ENCODE measurements at regions not wholly inside any gene's neighbourhood (a gene's known extent, or its start where the extent isn't known, plus 50 kb on each side); places are given as distances from the start of the nearest gene placed in this dataset.
"Not testable (repeated sequence)": the region's sequence is repeated elsewhere in the genome, so short reads cannot be mapped to it uniquely, and the experiment has no call there.

GRCh38 chr5:109630093-109630492, 59.6 kb upstream of the MAN2A1 start:
- peak in 1 of 2 donors; percentile 6 for DNase-seq (ENCODE audit: low read depth in 2 of 2)

GRCh38 chr5:109628591-109628990, 61.1 kb upstream of the MAN2A1 start:
- no peak for DNase-seq (ENCODE audit: low read depth in 2 of 2)

- not testable (repeated sequence) for DNase-seq (ENCODE audit: low read depth in 2 of 2)
These were observed 68.5 kb upstream of the MAN2A1 start for GRCh38 chr5:109621266-109621665.

GRCh38 chr5:109620651-109621050, 69.1 kb upstream of the MAN2A1 start:
- DNase-seq (ENCODE audit: low read depth in 2 of 2): no peak

- no peak for DNase-seq (ENCODE audit: low read depth in 2 of 2)
These were observed 70.1 kb upstream of the MAN2A1 start for GRCh38 chr5:109619606-109620005.

- no peak for DNase-seq (ENCODE audit: low read depth in 2 of 2)
These were observed 70.7 kb upstream of the MAN2A1 start for GRCh38 chr5:109619021-109619460.

- DNase-seq (ENCODE audit: low read depth in 2 of 2): no peak
These were observed 74.7 kb upstream of the MAN2A1 start for GRCh38 chr5:109614981-109615380.

GRCh38 chr5:109614301-109614700, 75.4 kb upstream of the MAN2A1 start:
- no peak for DNase-seq (ENCODE audit: low read depth in 2 of 2)

GRCh38 chr5:109612278-109612905, 77.3 kb upstream of the MAN2A1 start:
- DNase-seq (ENCODE audit: low read depth in 2 of 2): no peak

GRCh38 chr5:109611505-109611904, 78.2 kb upstream of the MAN2A1 start:
- no peak for DNase-seq (ENCODE audit: low read depth in 2 of 2)

GRCh38 chr5:109611061-109611460, 78.7 kb upstream of the MAN2A1 start:
- no peak for DNase-seq (ENCODE audit: low read depth in 2 of 2)

GRCh38 chr5:109610581-109610980, 79.1 kb upstream of the MAN2A1 start:
- DNase-seq (ENCODE audit: low read depth in 2 of 2): no peak

GRCh38 chr5:109605207-109605730, 84.5 kb upstream of the MAN2A1 start:
- no peak for DNase-seq (ENCODE audit: low read depth in 2 of 2)

- DNase-seq (ENCODE audit: low read depth in 2 of 2): no peak
These were observed 85.0 kb upstream of the MAN2A1 start for GRCh38 chr5:109604758-109605157.

GRCh38 chr5:109601736-109602135, 88.0 kb upstream of the MAN2A1 start:
- no peak for DNase-seq (ENCODE audit: low read depth in 2 of 2)

GRCh38 chr5:109597893-109598292, 91.8 kb upstream of the MAN2A1 start:
- no peak for DNase-seq (ENCODE audit: low read depth in 2 of 2)

GRCh38 chr5:109594217-109594616, 95.5 kb upstream of the MAN2A1 start:
- DNase-seq (ENCODE audit: low read depth in 2 of 2): no peak

- no peak for DNase-seq (ENCODE audit: low read depth in 2 of 2)
These were observed 98.9 kb upstream of the MAN2A1 start for GRCh38 chr5:109590799-109591198.

- peak in 1 of 2 donors; percentile 41 for DNase-seq (ENCODE audit: low read depth in 2 of 2)
These were observed 99.7 kb upstream of the MAN2A1 start for GRCh38 chr5:109589986-109590385.

- DNase-seq (ENCODE audit: low read depth in 2 of 2): no peak
These were observed 100.5 kb upstream of the MAN2A1 start for GRCh38 chr5:109589239-109589638.

- no peak for DNase-seq (ENCODE audit: low read depth in 2 of 2)
These were observed 101.3 kb upstream of the MAN2A1 start for GRCh38 chr5:109588281-109589035.

GRCh38 chr5:109584986-109585599, 104.6 kb upstream of the MAN2A1 start:
- DNase-seq (ENCODE audit: low read depth in 2 of 2): no peak
